Upper lobe of left lung (tissue), 6 donors: ENCODE measurements at regions not wholly inside any gene's neighbourhood (a gene's known extent, or its start where the extent isn't known, plus 50 kb on each side); places are given as distances from the start of the nearest gene placed in this dataset.

Experiments used
- ATAC-seq, 2 donors: fragments of 200-7000 bp; cut with Tn5 transposase; one replicate each; pipeline ENCODE4 v1.9.1; 2022; ENCODE audit warnings: mild to moderate bottlenecking in 2 of 2, moderate library complexity in 2 of 2; ENCODE audit not compliant: low FRiP score in 2 of 2
- DNase-seq, 2 donors: peaks; one replicate each; pipeline ENCODE4 v3.0.0-alpha.2; 2019 to 2020
- H3K27ac ChIP-seq, 4 donors: fragments of 200-600 bp; sonication (generic); one replicate each; pipeline ENCODE4 v1.5.1; 2016 to 2019
- H3K27me3 ChIP-seq, 4 donors: fragments of 200-600 bp; sonication (generic); one replicate each; pipeline ENCODE4 v1.5.1; 2017 to 2019
- H3K36me3 ChIP-seq, 4 donors: fragments of 200-600 bp; sonication (generic); one replicate each; pipeline ENCODE4 v1.5.1; 2016 to 2019
- H3K4me1 ChIP-seq, 4 donors: fragments of 200-600 bp; sonication (generic); one replicate each; pipeline ENCODE4 v1.5.1; 2018 to 2019
- H3K4me3 ChIP-seq, 4 donors: fragments of 200-600 bp; sonication (generic); one replicate each; pipeline ENCODE4 v1.5.1; 2017 to 2019; ENCODE audit warnings: mild to moderate bottlenecking in 2 of 4, moderate library complexity in 1 of 4
- H3K9me3 ChIP-seq, 4 donors: fragments of 200-600 bp; sonication (generic); one replicate each; pipeline ENCODE4 v1.5.1; 2018 to 2019
- EP300 ChIP-seq, 4 donors: sonication (generic); formaldehyde crosslinking; IDR thresholded peaks; one replicate each; pipeline ENCODE4 v1.5.1; 2017; ENCODE audit warnings: antibody characterized with exemption in 4 of 4, control low read depth in 2 of 4
- POLR2A ChIP-seq, 4 donors: fragments of 450-650 bp; IDR thresholded peaks; one replicate each; pipeline ENCODE4 v1.5.1; 2016 to 2017; ENCODE audit warnings: antibody characterized with exemption in 4 of 4, mild to moderate bottlenecking in 2 of 4
- POLR2AphosphoS5 ChIP-seq, 2 donors: sonication (generic); formaldehyde crosslinking; IDR thresholded peaks; one replicate each; pipeline ENCODE4 v1.5.1; 2017; ENCODE audit warnings: antibody characterized with exemption in 2 of 2
- WGBS, 2 donors: methylation state at CpG; one replicate each; pipeline ENCODE4 v1.1.5; 2017 to 2018; 5-methylcytosine and 5-hydroxymethylcytosine counted together
- TF ChIP-seq, protein P1 (sequence below), 6 experiments: fragments of 450-650 bp in 4 of 6; fragments of 200-600 bp in 2 of 6; sonication (generic) in 2 of 6; IDR thresholded peaks; one replicate each; pipeline ENCODE4 v1.5.1; 2016 to 2019; ENCODE audit warnings: antibody characterized with exemption in 6 of 6
- donor health status: DM: no; HTN: no; CAD: no; lungs with moderate emphysema.
- donor health status: DM: no; HTN: yes; CAD: no; lungs with severe emphysema.

DNA sequence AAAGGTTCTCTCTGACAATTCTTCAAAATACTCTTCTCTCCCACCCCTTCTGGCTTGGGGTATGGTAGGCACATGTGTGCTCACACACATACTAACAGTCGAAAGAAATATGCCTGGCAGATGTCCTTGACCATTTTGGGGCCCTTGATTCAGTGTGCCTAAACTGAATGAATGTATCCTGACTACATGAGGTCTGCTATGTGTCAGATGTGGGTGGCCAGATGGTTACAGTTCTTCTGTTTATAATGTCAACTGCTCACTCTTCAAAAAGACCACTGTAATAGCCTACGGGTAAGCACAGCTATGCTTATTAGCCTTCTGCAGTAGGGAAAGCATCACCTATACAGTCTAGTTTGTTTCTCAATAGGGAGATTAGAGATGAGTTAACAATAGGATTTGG, 63.7 kb upstream of the VEGFC start:
- WGBS, 2 donors, result 67 to 73% methylated on average over 2 of the region's 2 CpGs
- DNase-seq (no peak), ATAC-seq (no peak)
- no peak overlapping the region for H3K27ac ChIP-seq
- H3K4me1 ChIP-seq, result no peaks in the 10 kb centered on the region
- no peaks in the 10 kb centered on the region for H3K36me3 ChIP-seq
- H3K9me3 ChIP-seq, result no peaks in the 10 kb centered on the region
- no peak overlapping the region for H3K4me3 ChIP-seq
- TF ChIP-seq POLR2AphosphoS5 (IDR thresholded peaks at IDR 0.05), result no peak
- H3K27me3 ChIP-seq, result no peaks in the 10 kb centered on the region

DNA sequence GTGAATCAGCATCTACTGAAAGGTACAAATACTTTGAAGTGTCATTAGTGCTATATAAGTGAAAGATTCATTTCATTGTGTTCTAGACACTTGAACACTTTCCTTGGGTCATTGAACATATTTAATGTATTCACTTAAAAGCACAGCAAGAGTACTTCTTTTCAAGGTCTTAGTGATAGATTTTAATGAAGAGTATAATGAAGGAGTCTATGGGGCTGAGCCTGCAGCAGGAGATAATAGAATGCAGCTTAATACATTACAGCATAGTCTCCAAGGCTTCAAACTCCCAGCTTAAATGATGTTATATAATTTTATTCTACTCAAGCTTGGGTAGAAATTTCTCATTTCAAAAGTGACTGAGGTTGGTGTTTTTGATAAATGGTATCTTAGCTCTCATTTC, 66.1 kb upstream of the VEGFC start:
- no peak for ATAC-seq
- no peak for TF ChIP-seq POLR2A (IDR thresholded peaks at IDR 0.05)
- no peak for TF ChIP-seq POLR2AphosphoS5 (IDR thresholded peaks at IDR 0.05)
- no peak overlapping the region for H3K27ac ChIP-seq
- DNase-seq, result no peak
- no peaks in the 10 kb centered on the region for H3K9me3 ChIP-seq
- no peaks in the 10 kb centered on the region for H3K27me3 ChIP-seq
- H3K4me3 ChIP-seq, result no peak overlapping the region
- H3K36me3 ChIP-seq, result no peaks in the 10 kb centered on the region
- no peaks in the 10 kb centered on the region for H3K4me1 ChIP-seq

DNA sequence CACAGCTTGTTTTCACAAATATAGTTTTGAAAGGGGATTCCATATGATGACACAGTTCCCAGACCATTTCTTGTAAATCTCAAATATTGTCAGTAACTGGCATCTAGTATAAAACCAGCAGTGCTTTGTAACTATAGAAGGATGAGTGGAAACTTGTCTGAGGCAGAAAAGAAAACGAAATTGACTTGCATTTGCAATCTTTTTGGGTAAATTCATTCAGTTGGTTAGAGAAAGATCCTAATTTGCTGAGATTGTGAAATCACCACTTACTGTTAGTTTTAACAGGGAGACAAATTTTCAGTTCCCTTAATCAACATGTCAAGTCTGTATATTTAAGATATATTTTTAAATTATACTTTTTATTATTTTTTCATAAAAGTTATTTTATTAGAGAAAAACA, 71.5 kb upstream of the VEGFC start:
- no peaks in the 10 kb centered on the region for H3K27me3 ChIP-seq
- 9 to 48% methylated on average over 1 of the region's 1 CpG for WGBS, 2 donors
- ATAC-seq, result no peak
- no peaks in the 10 kb centered on the region for H3K4me1 ChIP-seq
- TF ChIP-seq, protein P1, sequence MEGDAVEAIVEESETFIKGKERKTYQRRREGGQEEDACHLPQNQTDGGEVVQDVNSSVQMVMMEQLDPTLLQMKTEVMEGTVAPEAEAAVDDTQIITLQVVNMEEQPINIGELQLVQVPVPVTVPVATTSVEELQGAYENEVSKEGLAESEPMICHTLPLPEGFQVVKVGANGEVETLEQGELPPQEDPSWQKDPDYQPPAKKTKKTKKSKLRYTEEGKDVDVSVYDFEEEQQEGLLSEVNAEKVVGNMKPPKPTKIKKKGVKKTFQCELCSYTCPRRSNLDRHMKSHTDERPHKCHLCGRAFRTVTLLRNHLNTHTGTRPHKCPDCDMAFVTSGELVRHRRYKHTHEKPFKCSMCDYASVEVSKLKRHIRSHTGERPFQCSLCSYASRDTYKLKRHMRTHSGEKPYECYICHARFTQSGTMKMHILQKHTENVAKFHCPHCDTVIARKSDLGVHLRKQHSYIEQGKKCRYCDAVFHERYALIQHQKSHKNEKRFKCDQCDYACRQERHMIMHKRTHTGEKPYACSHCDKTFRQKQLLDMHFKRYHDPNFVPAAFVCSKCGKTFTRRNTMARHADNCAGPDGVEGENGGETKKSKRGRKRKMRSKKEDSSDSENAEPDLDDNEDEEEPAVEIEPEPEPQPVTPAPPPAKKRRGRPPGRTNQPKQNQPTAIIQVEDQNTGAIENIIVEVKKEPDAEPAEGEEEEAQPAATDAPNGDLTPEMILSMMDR (IDR thresholded peaks at IDR 0.05), result no peak
- TF ChIP-seq POLR2A (IDR thresholded peaks at IDR 0.05) (no peak), EP300 (IDR thresholded peaks at IDR 0.05) (no peak), POLR2AphosphoS5 (IDR thresholded peaks at IDR 0.05) (no peak)
- H3K27ac ChIP-seq, result no peak overlapping the region
- H3K9me3 ChIP-seq, result no peaks in the 10 kb centered on the region
- no peaks in the 10 kb centered on the region for H3K36me3 ChIP-seq
- DNase-seq, result no peak
- no peak overlapping the region for H3K4me3 ChIP-seq

DNA sequence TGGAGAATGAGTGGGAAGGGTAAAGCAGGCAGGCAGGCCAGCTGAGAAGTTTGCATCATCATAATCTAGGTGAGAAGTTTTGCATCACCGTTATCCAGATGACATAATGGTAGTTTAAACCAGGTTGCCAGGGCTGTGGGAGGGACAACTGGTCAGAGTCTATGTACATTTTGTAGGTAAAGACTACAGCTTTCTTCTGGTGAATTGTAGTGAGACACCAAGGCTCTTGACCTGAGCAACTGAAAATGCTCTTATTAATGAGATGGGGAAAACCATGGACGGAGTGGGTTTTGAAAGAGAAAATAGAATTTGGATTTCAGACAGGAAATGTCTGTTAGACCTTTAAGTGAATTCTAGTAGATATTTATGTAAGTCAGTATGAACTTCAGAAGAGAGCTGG, 76.0 kb upstream of the VEGFC start:
- 66 to 79% methylated on average over 2 of the region's 2 CpGs for WGBS, 2 donors
- no peak overlapping the region for H3K27ac ChIP-seq
- no peak overlapping the region for H3K4me3 ChIP-seq
- no peak for DNase-seq
- no peak for ATAC-seq
- TF ChIP-seq, protein P1 (IDR thresholded peaks at IDR 0.05), result no peak
- TF ChIP-seq EP300 (IDR thresholded peaks at IDR 0.05), result no peak
- TF ChIP-seq POLR2A (IDR thresholded peaks at IDR 0.05), result no peak
- H3K36me3 ChIP-seq, result no peaks in the 10 kb centered on the region
- H3K27me3 ChIP-seq, result no peaks in the 10 kb centered on the region
- H3K4me1 ChIP-seq, result no peaks in the 10 kb centered on the region
- H3K9me3 ChIP-seq, result no peaks in the 10 kb centered on the region

DNA sequence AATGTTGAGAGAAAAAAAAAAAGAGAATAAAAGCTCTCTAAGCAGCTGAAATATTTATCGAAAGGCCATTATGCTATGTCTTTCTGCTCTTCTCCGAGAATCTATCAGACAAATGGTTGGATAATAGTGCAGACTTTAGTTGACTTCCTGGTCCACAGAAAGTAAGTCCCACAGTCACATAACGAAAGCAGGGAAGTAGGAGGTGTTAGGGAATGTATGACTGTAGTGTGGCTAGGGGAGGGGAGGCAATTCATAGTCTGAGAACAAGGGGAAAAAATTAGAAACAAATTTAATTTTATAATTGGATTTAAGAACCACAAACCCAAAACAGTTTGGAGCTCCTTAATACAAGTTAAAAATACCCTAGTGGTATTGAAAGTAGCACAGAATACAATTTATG, 79.7 kb upstream of the VEGFC start:
- Histone ChIP-seq H3K27ac (no peak overlapping the region), H3K36me3 (no peaks in the 10 kb centered on the region), H3K4me3 (no peak overlapping the region), H3K9me3 (no peaks in the 10 kb centered on the region), H3K4me1 (no peaks in the 10 kb centered on the region), H3K27me3 (no peaks in the 10 kb centered on the region)
- DNase-seq (no peak), ATAC-seq (no peak)
- WGBS, 2 donors, result 72 to 74% methylated on average over 3 of the region's 3 CpGs
- no peak for TF ChIP-seq POLR2AphosphoS5 (IDR thresholded peaks at IDR 0.05)
- TF ChIP-seq, protein P1 (IDR thresholded peaks at IDR 0.05), result no peak
- no peak for TF ChIP-seq POLR2A (IDR thresholded peaks at IDR 0.05)
- TF ChIP-seq EP300 (IDR thresholded peaks at IDR 0.05), result no peak

DNA sequence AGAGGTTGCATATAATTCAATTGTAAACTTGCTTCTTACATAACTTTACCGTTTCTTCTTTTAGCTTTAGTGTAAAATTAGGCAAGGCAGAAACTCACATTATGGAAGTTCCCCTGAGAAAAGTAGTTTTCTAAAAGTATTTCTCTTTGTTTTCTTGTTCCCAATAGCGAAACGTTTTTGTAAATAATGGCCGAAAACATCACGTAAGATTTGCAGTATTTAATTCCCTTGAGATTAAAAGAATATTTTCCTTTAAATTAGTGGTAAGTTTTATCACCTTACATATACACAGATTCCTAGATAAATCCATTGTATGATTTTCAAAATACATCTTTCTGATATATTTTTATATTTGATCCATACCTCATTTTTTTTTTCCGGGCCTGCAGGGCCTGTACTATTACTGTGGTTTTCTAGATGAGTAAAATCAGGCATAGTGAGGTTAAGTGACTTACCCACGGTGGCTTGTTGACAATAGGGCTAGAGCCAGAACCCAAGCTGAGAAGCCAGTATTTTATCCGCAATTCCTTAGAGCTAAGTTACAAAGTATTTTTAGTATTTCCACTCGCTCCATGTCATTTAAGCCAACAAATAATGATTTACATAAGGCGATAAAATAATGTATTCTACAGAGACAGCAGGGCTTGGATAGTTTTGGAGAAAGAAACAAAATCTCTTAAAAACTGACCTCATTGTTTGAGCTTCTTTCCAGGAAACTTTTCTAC, 82.2 kb upstream of the VEGFC start:
- Histone ChIP-seq H3K36me3 (no peaks in the 10 kb centered on the region), H3K9me3 (no peaks in the 10 kb centered on the region), H3K4me1 (no peaks in the 10 kb centered on the region), H3K4me3 (no peak overlapping the region), H3K27me3 (no peaks in the 10 kb centered on the region), H3K27ac (no peak overlapping the region)
- ATAC-seq (no peak), DNase-seq (no peak)
- TF ChIP-seq, protein P1 (IDR thresholded peaks at IDR 0.05), result no peak
- TF ChIP-seq POLR2AphosphoS5 (IDR thresholded peaks at IDR 0.05), result no peak
- no peak for TF ChIP-seq EP300 (IDR thresholded peaks at IDR 0.05)
- TF ChIP-seq POLR2A (IDR thresholded peaks at IDR 0.05), result no peak
- 83 to 91% methylated on average over 10 of the region's 10 CpGs for WGBS, 2 donors
